ENCODE measurements at regions not wholly inside any gene's neighbourhood (a gene's known extent, or its start where the extent isn't known, plus 50 kb on each side); places are given as distances from the start of the nearest gene placed in this dataset.
"Not testable (repeated sequence)": the region's sequence is repeated elsewhere in the genome, so short reads cannot be mapped to it uniquely, and the experiment has no call there.

DNA sequence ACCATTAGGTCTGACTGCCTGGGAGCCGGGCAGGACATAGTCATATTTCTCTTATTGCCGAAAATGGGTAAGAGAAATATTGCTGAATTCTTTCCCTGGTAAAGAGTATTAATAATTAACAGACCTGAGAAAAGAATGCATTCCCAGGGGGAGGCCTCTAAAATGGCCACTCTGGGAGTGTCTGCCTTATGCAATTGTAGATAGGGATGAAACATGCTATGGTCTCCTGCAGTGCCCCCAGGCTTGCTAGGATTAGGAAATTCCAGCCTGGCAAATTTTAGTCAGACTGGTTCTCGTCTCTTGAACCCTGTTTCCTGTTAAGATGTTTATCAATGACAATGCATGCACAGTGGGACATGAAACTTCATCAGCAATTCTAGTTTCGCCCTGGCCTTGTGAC is 975.7 kb downstream of the TBC1D32 start:
- DNase-seq (ENCODE audit: low spot score) = not testable (repeated sequence)

- no peak for DNase-seq (ENCODE audit: low spot score)
Observed at GRCh38 chr6:120357447-120357846, 976.8 kb downstream of the TBC1D32 start.

DNA sequence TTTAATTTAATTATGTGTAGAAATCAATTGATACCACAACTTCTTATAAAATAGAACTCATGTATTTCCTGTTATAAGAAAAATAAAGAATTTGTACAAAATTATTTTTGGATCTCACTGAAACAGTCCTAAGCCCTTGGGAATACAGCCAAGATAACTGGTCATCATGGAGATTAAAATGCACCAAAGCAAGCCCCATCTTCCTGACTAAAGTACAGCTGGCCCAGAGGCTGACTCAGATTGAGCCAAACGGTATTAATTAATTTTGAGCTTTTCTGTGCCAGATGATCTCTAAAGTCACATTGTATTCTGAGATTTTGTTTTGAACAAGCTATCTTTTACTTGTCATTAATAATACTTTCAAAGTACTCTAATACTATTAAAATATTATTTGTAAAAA is 978.5 kb downstream of the TBC1D32 start:
- no peak for DNase-seq (ENCODE audit: low spot score)

GRCh38 chr6:120354452-120355098 is 979.7 kb downstream of the TBC1D32 start:
- no peak for DNase-seq (ENCODE audit: low spot score)

DNA sequence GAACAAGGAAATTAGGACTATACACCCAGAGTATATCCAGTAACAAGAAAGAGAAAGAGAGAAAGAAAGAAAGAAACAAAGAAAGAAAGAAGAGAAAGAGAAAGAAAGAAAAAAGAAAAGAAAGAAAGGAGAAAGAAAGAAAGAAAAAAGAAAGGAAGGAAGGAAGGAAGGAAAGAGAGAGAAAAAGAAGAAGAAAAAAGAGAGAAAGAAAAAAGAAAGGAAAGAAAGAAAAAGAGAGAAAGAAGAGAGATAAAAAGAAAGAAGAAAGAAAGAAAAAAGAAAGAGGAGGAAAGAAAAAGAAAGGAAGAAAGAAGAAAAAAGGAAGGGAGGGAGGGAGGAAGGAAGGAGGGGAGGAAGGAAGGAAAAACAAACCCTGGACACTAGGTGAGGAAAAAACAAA is 981.8 kb downstream of the TBC1D32 start:
- DNase-seq (ENCODE audit: low spot score) = no peak

DNA sequence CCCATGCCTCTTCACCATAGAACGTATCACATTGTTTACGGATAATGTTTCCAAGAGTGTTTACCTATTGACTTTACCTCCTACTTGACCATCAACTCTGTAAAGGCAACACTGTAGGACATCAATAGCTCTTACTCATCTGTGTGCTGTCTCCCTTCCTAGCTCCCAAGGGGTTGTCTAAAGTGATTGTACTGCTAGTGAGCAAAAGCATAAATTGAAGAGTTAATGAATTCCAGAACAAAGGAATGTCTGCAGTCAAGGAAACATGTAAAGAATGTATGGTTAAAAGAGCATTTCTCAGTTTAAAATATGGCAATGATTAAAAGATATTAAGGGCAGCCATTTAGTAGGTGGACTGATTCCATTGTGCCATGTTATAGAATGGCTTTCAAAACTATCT is 985.4 kb downstream of the TBC1D32 start:
- no peak for DNase-seq (ENCODE audit: low spot score)

DNA sequence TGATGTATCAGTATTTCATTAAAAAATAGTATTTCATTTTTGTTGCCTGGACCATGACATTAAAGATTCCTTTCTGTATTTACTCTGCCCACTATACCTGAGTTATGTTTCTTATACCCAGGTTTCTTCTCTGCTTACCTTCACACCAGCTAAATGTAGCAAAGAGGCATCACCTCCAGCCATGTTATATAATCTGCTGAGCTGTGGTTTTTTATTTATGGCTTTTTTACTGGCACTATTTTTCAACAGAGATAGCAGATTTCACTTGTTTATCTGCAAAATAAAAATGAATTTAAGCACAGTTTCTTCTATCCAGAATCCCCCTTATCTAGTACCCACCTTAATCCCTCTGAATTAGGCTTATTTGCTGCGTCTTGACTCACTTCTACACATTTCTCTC is 979.0 kb upstream of the MAN1A1 start:
- DNase-seq (ENCODE audit: low spot score) = no peak

- DNase-seq (ENCODE audit: low spot score) = no peak
Observed at GRCh38 chr6:120320481-120321162, 971.1 kb upstream of the MAN1A1 start.

DNA sequence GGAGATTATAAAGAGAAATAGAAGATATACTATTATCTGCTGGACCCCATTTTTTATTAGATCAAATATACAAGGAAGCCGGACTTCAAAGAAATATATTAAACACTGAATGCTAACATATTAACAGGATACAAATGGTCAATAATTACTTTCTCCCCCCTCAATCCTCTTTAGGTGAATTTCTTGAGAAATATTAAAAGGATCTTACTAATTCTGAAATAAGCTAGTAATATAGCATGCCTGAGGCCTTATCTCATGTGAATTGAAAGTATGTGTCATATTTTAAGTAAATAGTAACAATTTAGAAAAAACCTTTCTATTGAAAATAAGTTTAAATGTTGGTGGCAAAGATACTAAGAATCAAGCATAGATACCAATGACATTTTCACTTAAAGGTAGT is 954.7 kb upstream of the MAN1A1 start:
- DNase-seq (ENCODE audit: low spot score) = no peak

GRCh38 chr6:120303527-120303926 is 954.0 kb upstream of the MAN1A1 start:
- no peak for DNase-seq (ENCODE audit: low spot score)

DNA sequence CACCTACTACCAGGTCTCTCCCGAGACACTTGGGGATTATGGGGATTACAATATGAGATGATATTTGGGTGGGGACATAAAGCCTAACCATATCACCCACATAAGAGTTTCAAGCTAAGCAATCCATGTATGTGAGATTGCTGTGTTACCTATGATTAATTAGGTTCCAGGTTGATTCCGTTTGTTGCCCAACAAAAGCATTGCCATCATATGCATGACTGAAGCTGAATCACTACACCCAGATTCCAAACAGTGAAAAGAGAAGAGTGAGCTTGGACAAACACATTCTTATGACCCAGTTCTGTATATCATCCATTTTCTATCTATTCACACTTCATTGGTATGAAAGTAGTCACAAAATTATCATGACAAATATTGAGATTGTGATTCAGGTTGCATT is 952.5 kb upstream of the MAN1A1 start:
- no peak for DNase-seq (ENCODE audit: low spot score)

GRCh38 chr6:120290964-120291363 is 941.4 kb upstream of the MAN1A1 start:
- no peak for DNase-seq (ENCODE audit: low spot score)

- no peak for DNase-seq (ENCODE audit: low spot score)
Observed at GRCh38 chr6:120282005-120282404, 932.4 kb upstream of the MAN1A1 start.

- DNase-seq (ENCODE audit: low spot score) = no peak
Observed at GRCh38 chr6:120279466-120280167, 930.1 kb upstream of the MAN1A1 start.

DNA sequence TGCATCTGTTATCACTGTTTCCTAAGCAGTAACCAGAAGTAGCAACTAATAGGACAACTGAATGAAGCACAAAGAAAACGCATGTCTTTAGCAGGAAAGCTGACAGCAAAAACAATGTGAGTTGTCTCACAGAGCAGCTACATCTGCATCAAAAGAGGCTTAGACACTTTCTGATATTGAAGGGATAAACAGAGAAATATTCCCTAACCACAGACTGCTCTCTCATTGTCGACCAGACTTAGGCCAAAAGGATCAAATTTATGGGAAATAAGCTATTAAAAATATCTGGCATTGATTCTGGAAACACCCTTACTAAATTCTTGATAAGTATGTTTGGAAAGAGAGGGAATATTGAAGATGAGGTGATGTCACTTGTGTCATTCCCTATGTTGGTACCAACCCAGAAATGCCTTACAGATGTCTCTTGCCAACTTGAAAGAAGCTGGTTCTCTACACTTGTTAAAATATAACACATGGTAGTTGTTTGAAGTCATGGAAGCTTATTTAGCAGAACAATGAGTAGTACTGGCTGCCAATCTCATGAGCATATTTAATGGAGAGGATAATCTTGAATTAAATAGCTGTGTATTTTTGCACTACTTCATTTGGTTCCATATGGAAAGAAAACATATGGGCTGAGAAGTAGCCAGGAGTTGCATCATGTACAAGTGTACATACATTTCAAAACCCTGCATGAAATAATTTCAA is 929.3 kb upstream of the MAN1A1 start:
- DNase-seq (ENCODE audit: low spot score) = no peak

- DNase-seq (ENCODE audit: low spot score) = no peak
Observed at GRCh38 chr6:120274547-120274946, 925.0 kb upstream of the MAN1A1 start.

- DNase-seq (ENCODE audit: low spot score) = no peak
Observed at GRCh38 chr6:120273411-120273810, 923.9 kb upstream of the MAN1A1 start.

DNA sequence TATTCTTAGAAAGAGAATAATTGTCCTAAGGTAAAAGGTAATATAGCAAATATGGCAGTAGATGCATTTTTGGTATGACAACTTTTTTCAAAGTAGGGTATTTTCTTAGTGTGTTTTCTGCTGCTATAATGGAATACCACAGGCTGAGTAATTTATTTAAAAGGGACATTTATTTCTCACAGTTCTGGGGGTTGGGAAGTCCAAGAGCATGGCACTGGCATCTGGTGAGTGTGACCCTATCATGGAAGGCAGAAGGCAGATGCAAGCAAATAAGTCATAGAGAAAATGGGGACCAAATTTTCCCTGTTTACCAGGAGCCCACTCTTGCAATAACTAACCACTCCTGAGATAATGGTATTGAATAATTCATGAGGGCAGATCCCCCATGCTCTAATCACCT is 922.5 kb upstream of the MAN1A1 start:
- no peak for DNase-seq (ENCODE audit: low spot score)

DNA sequence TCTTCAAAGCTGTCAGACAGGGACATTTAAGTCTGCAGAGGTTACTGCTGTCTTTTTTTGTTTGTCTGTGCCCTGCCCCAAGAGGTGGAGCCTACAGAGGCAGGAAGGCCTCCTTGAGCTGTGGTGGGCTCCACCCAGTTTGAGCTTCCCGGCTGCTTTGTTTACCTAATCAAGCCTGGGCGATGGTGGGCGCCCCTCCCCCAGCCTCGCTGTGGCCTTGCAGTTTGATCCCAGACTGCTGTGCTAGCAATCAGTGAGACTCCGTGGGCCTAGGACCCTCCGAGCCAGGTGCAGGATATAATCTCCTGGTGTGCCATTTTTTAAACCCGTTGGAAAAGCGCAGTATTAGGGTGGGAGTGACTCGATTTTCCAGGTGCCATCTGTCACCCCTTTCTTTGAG is 918.7 kb upstream of the MAN1A1 start:
- DNase-seq (ENCODE audit: low spot score) = not testable (repeated sequence)

GRCh38 chr6:120262354-120262753 is 912.8 kb upstream of the MAN1A1 start:
- DNase-seq (ENCODE audit: low spot score) = no peak

- DNase-seq (ENCODE audit: low spot score) = no peak
Observed at GRCh38 chr6:120260636-120261035, 911.1 kb upstream of the MAN1A1 start.

- no peak for DNase-seq (ENCODE audit: low spot score)
Observed at GRCh38 chr6:120254651-120255050, 905.1 kb upstream of the MAN1A1 start.

GRCh38 chr6:120248451-120248850 is 898.9 kb upstream of the MAN1A1 start:
- DNase-seq (ENCODE audit: low spot score) = no peak

All from RKO (cell line).